ENCODE measurements at regions not wholly inside any gene's neighbourhood (a gene's known extent, or its start where the extent isn't known, plus 50 kb on each side); places are given as distances from the start of the nearest gene placed in this dataset.

GRCh38 chrX:39338583-39338982 is 537.3 kb downstream of the MID1IP1 start:
- no peaks in the 10 kb centered on the region for H3K36me3 ChIP-seq (ENCODE audit: control insufficient read depth in 2 of 2, insufficient read depth in 2 of 2, low read length in 2 of 2)
- H3K9me3 ChIP-seq (ENCODE audit: control insufficient read depth in 2 of 2, low read length in 2 of 2), result peaks cover 0 to 6% of the 10 kb centered on the region in 2 donors
- no peak overlapping the region for H3K9ac ChIP-seq (ENCODE audit: low read length in 2 of 2)
- no peak overlapping the region for H3K4me3 ChIP-seq (ENCODE audit: low read length in 2 of 2)
- H3K27me3 ChIP-seq (ENCODE audit: control insufficient read depth in 1 of 2, insufficient read depth in 2 of 2, low read length in 2 of 2), result peaks cover 0 to 10% of the 10 kb centered on the region in 2 donors
- no peak overlapping the region for H3K27ac ChIP-seq (ENCODE audit: low read length)
- peaks cover 18% of the 10 kb centered on the region for H3K4me1 ChIP-seq (ENCODE audit: control insufficient read depth, insufficient read depth, low read length)

- Histone ChIP-seq H3K27me3 (ENCODE audit: control insufficient read depth in 1 of 2, insufficient read depth in 2 of 2, low read length in 2 of 2) (peaks cover 0 to 6% of the 10 kb centered on the region in 2 donors), H3K36me3 (ENCODE audit: control insufficient read depth in 2 of 2, insufficient read depth in 2 of 2, low read length in 2 of 2) (no peaks in the 10 kb centered on the region), H3K9ac (ENCODE audit: low read length in 2 of 2) (no peak overlapping the region), H3K4me3 (ENCODE audit: low read length in 2 of 2) (no peak overlapping the region), H3K9me3 (ENCODE audit: control insufficient read depth in 2 of 2, low read length in 2 of 2) (peaks cover 0 to 2% of the 10 kb centered on the region in 2 donors), H3K27ac (ENCODE audit: low read length) (no peak overlapping the region), H3K4me1 (ENCODE audit: control insufficient read depth, insufficient read depth, low read length) (no peaks in the 10 kb centered on the region)
Measured at GRCh38 chrX:39356119-39356807, 555.0 kb downstream of the MID1IP1 start.

- Histone ChIP-seq H3K27ac (ENCODE audit: low read length) (no peak overlapping the region), H3K9me3 (ENCODE audit: control insufficient read depth in 2 of 2, low read length in 2 of 2) (peaks cover 0 to 6% of the 10 kb centered on the region in 2 donors), H3K27me3 (ENCODE audit: control insufficient read depth in 1 of 2, insufficient read depth in 2 of 2, low read length in 2 of 2) (peaks cover 0 to 10% of the 10 kb centered on the region in 2 donors), H3K4me3 (ENCODE audit: low read length in 2 of 2) (no peak overlapping the region), H3K4me1 (ENCODE audit: control insufficient read depth, insufficient read depth, low read length) (no peaks in the 10 kb centered on the region), H3K9ac (ENCODE audit: low read length in 2 of 2) (no peak overlapping the region), H3K36me3 (ENCODE audit: control insufficient read depth in 2 of 2, insufficient read depth in 2 of 2, low read length in 2 of 2) (no peaks in the 10 kb centered on the region)
Measured at GRCh38 chrX:39360101-39360500, 558.8 kb downstream of the MID1IP1 start.

- peaks cover 0 to 6% of the 10 kb centered on the region in 2 donors for H3K9me3 ChIP-seq (ENCODE audit: control insufficient read depth in 2 of 2, low read length in 2 of 2)
- H3K27ac ChIP-seq (ENCODE audit: low read length), result no peak overlapping the region
- H3K27me3 ChIP-seq (ENCODE audit: control insufficient read depth in 1 of 2, insufficient read depth in 2 of 2, low read length in 2 of 2), result peaks cover 0 to 10% of the 10 kb centered on the region in 2 donors
- no peak overlapping the region for H3K4me3 ChIP-seq (ENCODE audit: low read length in 2 of 2)
- no peaks in the 10 kb centered on the region for H3K4me1 ChIP-seq (ENCODE audit: control insufficient read depth, insufficient read depth, low read length)
- H3K36me3 ChIP-seq (ENCODE audit: control insufficient read depth in 2 of 2, insufficient read depth in 2 of 2, low read length in 2 of 2), result no peaks in the 10 kb centered on the region
- H3K9ac ChIP-seq (ENCODE audit: low read length in 2 of 2), result no peak overlapping the region
Measured at GRCh38 chrX:39361736-39362135, 560.5 kb downstream of the MID1IP1 start.

DNA sequence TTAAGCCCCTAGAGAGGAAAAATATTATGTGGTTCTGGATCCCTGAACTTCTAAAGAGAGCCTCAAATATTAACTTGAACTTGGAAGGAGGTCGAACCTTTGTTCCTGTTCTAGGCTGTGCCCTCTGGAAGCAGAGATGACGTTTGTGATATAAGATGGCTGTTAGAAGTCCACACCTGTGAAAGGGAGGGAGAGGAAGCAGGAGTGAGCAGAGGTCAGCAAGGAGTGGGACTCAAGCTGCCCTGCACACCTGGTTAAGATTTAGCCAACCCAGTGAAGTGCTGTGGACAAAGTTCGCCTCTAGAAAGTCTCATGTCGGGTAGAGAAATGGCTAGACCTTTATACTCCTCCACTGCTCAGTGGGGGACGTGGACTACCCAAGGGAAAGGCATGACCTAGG is 566.2 kb downstream of the MID1IP1 start:
- Histone ChIP-seq H3K9ac (ENCODE audit: low read length in 2 of 2) (no peak overlapping the region), H3K36me3 (ENCODE audit: control insufficient read depth in 2 of 2, insufficient read depth in 2 of 2, low read length in 2 of 2) (no peaks in the 10 kb centered on the region), H3K4me3 (ENCODE audit: low read length in 2 of 2) (no peak overlapping the region), H3K27ac (ENCODE audit: low read length) (no peak overlapping the region), H3K9me3 (ENCODE audit: control insufficient read depth in 2 of 2, low read length in 2 of 2) (peaks cover 0 to 8% of the 10 kb centered on the region in 2 donors), H3K4me1 (ENCODE audit: control insufficient read depth, insufficient read depth, low read length) (no peaks in the 10 kb centered on the region), H3K27me3 (ENCODE audit: control insufficient read depth in 1 of 2, insufficient read depth in 2 of 2, low read length in 2 of 2) (peaks cover 0 to 7% of the 10 kb centered on the region in 2 donors)

DNA sequence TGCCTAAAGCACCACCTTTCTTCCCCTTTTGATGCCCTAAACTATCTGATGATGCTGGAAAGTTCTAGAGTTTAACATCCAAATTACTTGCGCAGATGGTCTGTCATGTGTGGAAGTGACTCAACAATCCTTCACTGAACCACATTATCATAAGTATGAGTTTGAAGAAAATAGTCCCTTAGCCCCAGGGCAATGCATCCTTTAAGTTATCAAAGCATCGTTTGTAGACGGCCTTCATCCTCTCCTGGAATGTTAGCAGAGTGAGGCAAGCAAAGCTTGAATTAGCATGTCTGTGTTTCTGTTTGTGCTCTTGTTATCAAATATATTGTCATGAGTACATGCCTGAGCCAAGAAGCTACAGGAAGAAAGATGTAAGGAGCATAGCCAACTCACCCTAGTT is 570.9 kb downstream of the MID1IP1 start:
- Histone ChIP-seq H3K27me3 (ENCODE audit: control insufficient read depth in 1 of 2, insufficient read depth in 2 of 2, low read length in 2 of 2) (peaks cover 0 to 15% of the 10 kb centered on the region in 2 donors), H3K4me3 (ENCODE audit: low read length in 2 of 2) (no peak overlapping the region), H3K27ac (ENCODE audit: low read length) (no peak overlapping the region), H3K9me3 (ENCODE audit: control insufficient read depth in 2 of 2, low read length in 2 of 2) (peaks cover 0 to 12% of the 10 kb centered on the region in 2 donors), H3K36me3 (ENCODE audit: control insufficient read depth in 2 of 2, insufficient read depth in 2 of 2, low read length in 2 of 2) (no peaks in the 10 kb centered on the region), H3K4me1 (ENCODE audit: control insufficient read depth, insufficient read depth, low read length) (no peaks in the 10 kb centered on the region), H3K9ac (ENCODE audit: low read length in 2 of 2) (no peak overlapping the region)

- Histone ChIP-seq H3K27ac (ENCODE audit: low read length) (no peak overlapping the region), H3K4me1 (ENCODE audit: control insufficient read depth, insufficient read depth, low read length) (no peaks in the 10 kb centered on the region), H3K9ac (ENCODE audit: low read length in 2 of 2) (no peak overlapping the region), H3K9me3 (ENCODE audit: control insufficient read depth in 2 of 2, low read length in 2 of 2) (peaks cover 0 to 10% of the 10 kb centered on the region in 2 donors), H3K27me3 (ENCODE audit: control insufficient read depth in 1 of 2, insufficient read depth in 2 of 2, low read length in 2 of 2) (peaks cover 0 to 17% of the 10 kb centered on the region in 2 donors), H3K36me3 (ENCODE audit: control insufficient read depth in 2 of 2, insufficient read depth in 2 of 2, low read length in 2 of 2) (no peaks in the 10 kb centered on the region), H3K4me3 (ENCODE audit: low read length in 2 of 2) (no peak overlapping the region)
Measured at GRCh38 chrX:39377157-39377556, 575.9 kb downstream of the MID1IP1 start.

- H3K9me3 ChIP-seq (ENCODE audit: control insufficient read depth in 2 of 2, low read length in 2 of 2), result peaks cover 0 to 8% of the 10 kb centered on the region in 2 donors
- H3K27me3 ChIP-seq (ENCODE audit: control insufficient read depth in 1 of 2, insufficient read depth in 2 of 2, low read length in 2 of 2), result peaks cover 0 to 15% of the 10 kb centered on the region in 2 donors
- no peaks in the 10 kb centered on the region for H3K36me3 ChIP-seq (ENCODE audit: control insufficient read depth in 2 of 2, insufficient read depth in 2 of 2, low read length in 2 of 2)
- H3K27ac ChIP-seq (ENCODE audit: low read length), result no peak overlapping the region
- no peaks in the 10 kb centered on the region for H3K4me1 ChIP-seq (ENCODE audit: control insufficient read depth, insufficient read depth, low read length)
- H3K9ac ChIP-seq (ENCODE audit: low read length in 2 of 2), result no peak overlapping the region
- no peak overlapping the region for H3K4me3 ChIP-seq (ENCODE audit: low read length in 2 of 2)
Measured at GRCh38 chrX:39377773-39378172, 576.5 kb downstream of the MID1IP1 start.

DNA sequence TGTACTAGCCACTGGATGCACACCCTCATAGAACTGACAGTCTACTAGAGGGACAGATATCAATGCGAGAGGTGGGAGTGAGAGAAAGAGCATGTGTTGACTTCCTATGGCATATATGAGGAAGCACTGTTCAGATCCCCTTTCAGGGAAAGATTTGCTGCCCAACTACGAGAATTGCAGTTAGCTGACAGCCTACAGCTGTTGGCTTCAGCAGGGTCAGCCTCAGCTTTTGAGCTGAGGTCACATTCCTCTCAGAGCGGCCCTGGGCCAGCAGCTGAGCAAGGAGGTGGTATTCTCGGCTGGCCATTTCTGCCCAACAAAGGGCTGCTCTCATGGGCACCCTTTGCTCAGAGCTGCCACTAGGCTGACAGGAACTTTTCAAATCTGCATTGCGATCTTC is 580.2 kb downstream of the MID1IP1 start:
- Histone ChIP-seq H3K27me3 (ENCODE audit: control insufficient read depth in 1 of 2, insufficient read depth in 2 of 2, low read length in 2 of 2) (peaks cover 0 to 16% of the 10 kb centered on the region in 2 donors), H3K27ac (ENCODE audit: low read length) (no peak overlapping the region), H3K9me3 (ENCODE audit: control insufficient read depth in 2 of 2, low read length in 2 of 2) (no peaks in the 10 kb centered on the region), H3K36me3 (ENCODE audit: control insufficient read depth in 2 of 2, insufficient read depth in 2 of 2, low read length in 2 of 2) (no peaks in the 10 kb centered on the region), H3K9ac (ENCODE audit: low read length in 2 of 2) (no peak overlapping the region), H3K4me3 (ENCODE audit: low read length in 2 of 2) (no peak overlapping the region), H3K4me1 (ENCODE audit: control insufficient read depth, insufficient read depth, low read length) (no peaks in the 10 kb centered on the region)

DNA sequence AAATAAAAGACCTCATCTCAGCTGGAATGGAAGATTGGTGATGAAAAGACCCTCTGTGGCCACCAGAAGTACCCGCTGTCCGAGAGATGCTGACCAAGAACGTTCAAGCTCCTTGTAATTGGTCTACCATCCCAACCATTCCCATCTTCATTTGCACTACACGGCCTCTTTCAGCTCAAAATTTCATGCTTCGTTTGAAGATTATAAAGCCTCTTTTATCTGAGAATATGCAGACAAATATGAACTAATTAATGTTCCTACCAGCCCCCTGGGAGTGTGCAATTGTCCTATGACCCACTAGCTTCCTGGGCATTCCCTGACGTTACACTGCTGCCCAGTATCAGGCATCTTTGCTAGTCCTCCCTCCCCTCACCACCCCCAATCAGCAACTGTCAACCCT is 583.7 kb downstream of the MID1IP1 start:
- Histone ChIP-seq H3K4me3 (ENCODE audit: low read length in 2 of 2) (no peak overlapping the region), H3K36me3 (ENCODE audit: control insufficient read depth in 2 of 2, insufficient read depth in 2 of 2, low read length in 2 of 2) (no peaks in the 10 kb centered on the region), H3K27me3 (ENCODE audit: control insufficient read depth in 1 of 2, insufficient read depth in 2 of 2, low read length in 2 of 2) (peaks cover 0 to 20% of the 10 kb centered on the region in 2 donors), H3K9me3 (ENCODE audit: control insufficient read depth in 2 of 2, low read length in 2 of 2) (no peaks in the 10 kb centered on the region), H3K27ac (ENCODE audit: low read length) (no peak overlapping the region), H3K9ac (ENCODE audit: low read length in 2 of 2) (no peak overlapping the region), H3K4me1 (ENCODE audit: control insufficient read depth, insufficient read depth, low read length) (no peaks in the 10 kb centered on the region)

DNA sequence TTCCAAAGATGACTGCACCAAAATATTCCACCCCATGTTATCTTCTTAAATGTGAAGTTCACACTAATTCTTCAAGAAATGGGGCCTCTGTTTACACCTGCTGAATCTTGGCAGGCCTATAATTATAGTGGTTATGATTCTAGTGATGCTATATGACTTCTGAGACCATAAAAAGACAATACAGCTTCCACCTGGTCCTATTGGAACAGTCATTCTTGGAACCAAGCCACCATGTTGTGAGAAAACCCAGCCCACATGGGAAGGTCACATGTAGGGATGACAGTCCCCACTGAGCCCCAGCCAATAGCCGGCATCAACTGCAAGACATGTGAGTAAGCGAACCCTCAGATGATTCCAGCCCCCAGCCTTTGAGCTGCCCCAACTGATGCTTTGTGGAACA is 587.5 kb downstream of the MID1IP1 start:
- H3K36me3 ChIP-seq (ENCODE audit: control insufficient read depth in 2 of 2, insufficient read depth in 2 of 2, low read length in 2 of 2), result no peaks in the 10 kb centered on the region
- H3K4me3 ChIP-seq (ENCODE audit: low read length in 2 of 2), result no peak overlapping the region
- peaks cover 0 to 22% of the 10 kb centered on the region in 2 donors for H3K27me3 ChIP-seq (ENCODE audit: control insufficient read depth in 1 of 2, insufficient read depth in 2 of 2, low read length in 2 of 2)
- no peak overlapping the region for H3K27ac ChIP-seq (ENCODE audit: low read length)
- no peaks in the 10 kb centered on the region for H3K9me3 ChIP-seq (ENCODE audit: control insufficient read depth in 2 of 2, low read length in 2 of 2)
- H3K9ac ChIP-seq (ENCODE audit: low read length in 2 of 2), result no peak overlapping the region
- no peaks in the 10 kb centered on the region for H3K4me1 ChIP-seq (ENCODE audit: control insufficient read depth, insufficient read depth, low read length)
